ENCODE measurements at regions not wholly inside any gene's neighbourhood (a gene's known extent, or its start where the extent isn't known, plus 50 kb on each side); places are given as distances from the start of the nearest gene placed in this dataset.

- Mint-ChIP-seq H3K4me3 (no peak overlapping the region), H3K4me1 (ENCODE audit: low read depth in 2 of 2) (no peaks in the 10 kb centered on the region), H3K36me3 (no peaks in the 10 kb centered on the region), H3K27me3 (no peaks in the 10 kb centered on the region), H3K27ac (no peak overlapping the region), H3K9me3 (peaks cover 7% of the 10 kb centered on the region)
- DNase-seq (ENCODE audit: low spot score) (no peak), ATAC-seq (no peak)
Observed at GRCh38 chr3:105315144-105315543, 51.6 kb upstream of the ALCAM start.

GRCh38 chr3:105315815-105316214 is 50.9 kb upstream of the ALCAM start:
- H3K4me1 Mint-ChIP-seq (ENCODE audit: low read depth in 2 of 2) = no peaks in the 10 kb centered on the region
- ATAC-seq (no peak), DNase-seq (ENCODE audit: low spot score) (no peak)
- peaks cover 3% of the 10 kb centered on the region for H3K9me3 Mint-ChIP-seq
- H3K4me3 Mint-ChIP-seq = no peak overlapping the region
- no peaks in the 10 kb centered on the region for H3K36me3 Mint-ChIP-seq
- no peak overlapping the region for H3K27ac Mint-ChIP-seq
- H3K27me3 Mint-ChIP-seq = no peaks in the 10 kb centered on the region

- no peak for DNase-seq (ENCODE audit: low spot score)
- ATAC-seq = no peak
- H3K27me3 Mint-ChIP-seq = no peaks in the 10 kb centered on the region
- H3K4me1 Mint-ChIP-seq (ENCODE audit: low read depth in 2 of 2) = no peaks in the 10 kb centered on the region
- H3K4me3 Mint-ChIP-seq = no peak overlapping the region
- no peaks in the 10 kb centered on the region for H3K36me3 Mint-ChIP-seq
- H3K27ac Mint-ChIP-seq = no peak overlapping the region
- peaks cover 3% of the 10 kb centered on the region for H3K9me3 Mint-ChIP-seq
Observed at GRCh38 chr3:105316331-105316730, 50.4 kb upstream of the ALCAM start.
